Kidney epithelial cell (primary cell): ENCODE measurements at regions not wholly inside any gene's neighbourhood (a gene's known extent, or its start where the extent isn't known, plus 50 kb on each side); places are given as distances from the start of the nearest gene placed in this dataset.
"Not testable (repeated sequence)": the region's sequence is repeated elsewhere in the genome, so short reads cannot be mapped to it uniquely, and the experiment has no call there.

ENCODE experiments used
- DNase-seq: peaks from one replicate; pipeline ENCODE4 v3.0.0-alpha.2; 2010; ENCODE audit warnings: low read depth
- H3K27me3 ChIP-seq: 2 replicates; pipeline ENCODE4 v1.6.0; 2011; ENCODE audit warnings: low read length; ENCODE audit not compliant: control insufficient read depth, insufficient read depth
- H3K36me3 ChIP-seq: 2 replicates; pipeline ENCODE4 v1.5.1; 2011; ENCODE audit warnings: low read length; ENCODE audit not compliant: control insufficient read depth, insufficient read depth
- H3K4me3 ChIP-seq: 2 replicates; pipeline ENCODE4 v1.5.1; 2011; ENCODE audit warnings: low read depth, mild to moderate bottlenecking, control low read depth, low read length
- CTCF ChIP-seq: IDR thresholded peaks from 2 replicates; pipeline ENCODE4 v1.5.1; 2011; ENCODE audit warnings: mild to moderate bottlenecking, moderate library complexity, low read length, control low read depth, inconsistent platforms; ENCODE audit not compliant: insufficient read depth, poor library complexity, severe bottlenecking

- no peak for TF ChIP-seq CTCF
- no peak overlapping the region for H3K4me3 ChIP-seq
- no peaks in the 10 kb centered on the region for H3K27me3 ChIP-seq
- no peak for DNase-seq
- H3K36me3 ChIP-seq = no peaks in the 10 kb centered on the region
Measured at GRCh38 chr11:101226617-101227016, 97.0 kb upstream of the PGR start.

GRCh38 chr11:101224221-101224620 is 94.6 kb upstream of the PGR start:
- DNase-seq = no peak
- no peak overlapping the region for H3K4me3 ChIP-seq
- no peak for TF ChIP-seq CTCF
- no peaks in the 10 kb centered on the region for H3K27me3 ChIP-seq
- H3K36me3 ChIP-seq = no peaks in the 10 kb centered on the region

GRCh38 chr11:101218091-101218490 is 88.5 kb upstream of the PGR start:
- not testable (repeated sequence) for H3K4me3 ChIP-seq, H3K36me3 ChIP-seq, H3K27me3 ChIP-seq, DNase-seq

GRCh38 chr11:101216091-101216490 is 86.5 kb upstream of the PGR start:
- H3K36me3 ChIP-seq, H3K27me3 ChIP-seq, H3K4me3 ChIP-seq, DNase-seq: not testable (repeated sequence)

- no peaks in the 10 kb centered on the region for H3K27me3 ChIP-seq
- H3K36me3 ChIP-seq = no peaks in the 10 kb centered on the region
- no peak for DNase-seq
- H3K4me3 ChIP-seq = no peak overlapping the region
- TF ChIP-seq CTCF = no peak
Measured at GRCh38 chr11:101215069-101215468, 85.5 kb upstream of the PGR start.

- Histone ChIP-seq H3K4me3 (no peak overlapping the region), H3K27me3 (no peaks in the 10 kb centered on the region), H3K36me3 (no peaks in the 10 kb centered on the region)
- TF ChIP-seq CTCF = no peak
- no peak for DNase-seq
Measured at GRCh38 chr11:101211407-101211975, 81.9 kb upstream of the PGR start.

- no peak overlapping the region for H3K4me3 ChIP-seq
- H3K36me3 ChIP-seq = no peaks in the 10 kb centered on the region
- no peaks in the 10 kb centered on the region for H3K27me3 ChIP-seq
- TF ChIP-seq CTCF = no peak
- DNase-seq = no peak
Measured at GRCh38 chr11:101202614-101203013, 73.0 kb upstream of the PGR start.
